ENCODE measurements at regions not wholly inside any gene's neighbourhood (a gene's known extent, or its start where the extent isn't known, plus 50 kb on each side); places are given as distances from the start of the nearest gene placed in this dataset.

GRCh38 chr2:75952173-75952572 lies 241.5 kb upstream of the GCFC2 start:
- TF ChIP-seq, protein P1, sequence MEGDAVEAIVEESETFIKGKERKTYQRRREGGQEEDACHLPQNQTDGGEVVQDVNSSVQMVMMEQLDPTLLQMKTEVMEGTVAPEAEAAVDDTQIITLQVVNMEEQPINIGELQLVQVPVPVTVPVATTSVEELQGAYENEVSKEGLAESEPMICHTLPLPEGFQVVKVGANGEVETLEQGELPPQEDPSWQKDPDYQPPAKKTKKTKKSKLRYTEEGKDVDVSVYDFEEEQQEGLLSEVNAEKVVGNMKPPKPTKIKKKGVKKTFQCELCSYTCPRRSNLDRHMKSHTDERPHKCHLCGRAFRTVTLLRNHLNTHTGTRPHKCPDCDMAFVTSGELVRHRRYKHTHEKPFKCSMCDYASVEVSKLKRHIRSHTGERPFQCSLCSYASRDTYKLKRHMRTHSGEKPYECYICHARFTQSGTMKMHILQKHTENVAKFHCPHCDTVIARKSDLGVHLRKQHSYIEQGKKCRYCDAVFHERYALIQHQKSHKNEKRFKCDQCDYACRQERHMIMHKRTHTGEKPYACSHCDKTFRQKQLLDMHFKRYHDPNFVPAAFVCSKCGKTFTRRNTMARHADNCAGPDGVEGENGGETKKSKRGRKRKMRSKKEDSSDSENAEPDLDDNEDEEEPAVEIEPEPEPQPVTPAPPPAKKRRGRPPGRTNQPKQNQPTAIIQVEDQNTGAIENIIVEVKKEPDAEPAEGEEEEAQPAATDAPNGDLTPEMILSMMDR (conservative IDR thresholded peaks at IDR 0.05 in 1 of 2, IDR thresholded peaks at IDR 0.05 in 1 of 2; ENCODE audit: low read depth in 1 of 2, low read length in 2 of 2), result no peak
- TF ChIP-seq EZH2 (IDR thresholded peaks at IDR 0.05; ENCODE audit: low read length, missing control alignments), result no peak
- no peak for DNase-seq (ENCODE audit: low read depth in 2 of 2)
- no peaks in the 10 kb centered on the region for H4K20me1 ChIP-seq (ENCODE audit: control insufficient read depth, extremely low read depth, insufficient read depth, low read length)
- H3K27me3 ChIP-seq (ENCODE audit: control insufficient read depth, insufficient read depth, low read length), result no peaks in the 10 kb centered on the region
- no peak overlapping the region for H3K4me3 ChIP-seq (replicated peaks in 1 of 4; ENCODE audit: control extremely low read depth in 1 of 4, insufficient read depth in 1 of 4, low read depth in 3 of 4, low read length in 4 of 4)
- H3K79me2 ChIP-seq (ENCODE audit: control insufficient read depth, insufficient read depth, low read length), result no peaks in the 10 kb centered on the region
- H3K36me3 ChIP-seq (ENCODE audit: control insufficient read depth, insufficient read depth, low read length), result no peaks in the 10 kb centered on the region
- H2AFZ ChIP-seq (ENCODE audit: low read length), result no peak overlapping the region
- no peak overlapping the region for H3K27ac ChIP-seq (ENCODE audit: insufficient read depth, low read length)
- H3K9me3 ChIP-seq (ENCODE audit: control insufficient read depth, insufficient read depth, low read depth, low read length), result no peaks in the 10 kb centered on the region
- no peaks in the 10 kb centered on the region for H3K4me1 ChIP-seq (ENCODE audit: control insufficient read depth, extremely low read depth, insufficient read depth, low read length)
- H3K9ac ChIP-seq (ENCODE audit: insufficient read depth, low read length), result no peak overlapping the region
- no peak overlapping the region for H3K4me2 ChIP-seq (ENCODE audit: extremely low read depth, insufficient read depth, low read length)

GRCh38 chr2:75949385-75950030 lies 238.8 kb upstream of the GCFC2 start:
- H3K4me2 ChIP-seq (ENCODE audit: extremely low read depth, insufficient read depth, low read length), result no peak overlapping the region
- H3K9ac ChIP-seq (ENCODE audit: insufficient read depth, low read length), result no peak overlapping the region
- H3K27ac ChIP-seq (ENCODE audit: insufficient read depth, low read length), result no peak overlapping the region
- no peaks in the 10 kb centered on the region for H4K20me1 ChIP-seq (ENCODE audit: control insufficient read depth, extremely low read depth, insufficient read depth, low read length)
- TF ChIP-seq, protein P1 (conservative IDR thresholded peaks at IDR 0.05 in 1 of 2, IDR thresholded peaks at IDR 0.05 in 1 of 2; ENCODE audit: low read depth in 1 of 2, low read length in 2 of 2), result no peak
- TF ChIP-seq EZH2 (IDR thresholded peaks at IDR 0.05; ENCODE audit: low read length, missing control alignments), result no peak
- no peak overlapping the region for H3K4me3 ChIP-seq (replicated peaks in 1 of 4; ENCODE audit: control extremely low read depth in 1 of 4, insufficient read depth in 1 of 4, low read depth in 3 of 4, low read length in 4 of 4)
- no peak overlapping the region for H2AFZ ChIP-seq (ENCODE audit: low read length)
- H3K27me3 ChIP-seq (ENCODE audit: control insufficient read depth, insufficient read depth, low read length), result no peaks in the 10 kb centered on the region
- no peaks in the 10 kb centered on the region for H3K9me3 ChIP-seq (ENCODE audit: control insufficient read depth, insufficient read depth, low read depth, low read length)
- no peaks in the 10 kb centered on the region for H3K79me2 ChIP-seq (ENCODE audit: control insufficient read depth, insufficient read depth, low read length)
- DNase-seq (ENCODE audit: low read depth in 2 of 2), result no peak
- H3K4me1 ChIP-seq (ENCODE audit: control insufficient read depth, extremely low read depth, insufficient read depth, low read length), result no peaks in the 10 kb centered on the region
- no peaks in the 10 kb centered on the region for H3K36me3 ChIP-seq (ENCODE audit: control insufficient read depth, insufficient read depth, low read length)

GRCh38 chr2:75936311-75936710 lies 225.6 kb upstream of the GCFC2 start:
- Histone ChIP-seq H3K36me3 (ENCODE audit: control insufficient read depth, insufficient read depth, low read length) (no peaks in the 10 kb centered on the region), H3K9me3 (ENCODE audit: control insufficient read depth, insufficient read depth, low read depth, low read length) (no peaks in the 10 kb centered on the region), H3K9ac (ENCODE audit: insufficient read depth, low read length) (no peak overlapping the region), H3K27ac (ENCODE audit: insufficient read depth, low read length) (no peak overlapping the region), H3K4me2 (ENCODE audit: extremely low read depth, insufficient read depth, low read length) (no peak overlapping the region), H3K27me3 (ENCODE audit: control insufficient read depth, insufficient read depth, low read length) (no peaks in the 10 kb centered on the region), H4K20me1 (ENCODE audit: control insufficient read depth, extremely low read depth, insufficient read depth, low read length) (no peaks in the 10 kb centered on the region), H3K4me1 (ENCODE audit: control insufficient read depth, extremely low read depth, insufficient read depth, low read length) (no peaks in the 10 kb centered on the region), H3K4me3 (replicated peaks in 1 of 4; ENCODE audit: control extremely low read depth in 1 of 4, insufficient read depth in 1 of 4, low read depth in 3 of 4, low read length in 4 of 4) (no peak overlapping the region), H2AFZ (ENCODE audit: low read length) (no peak overlapping the region), H3K79me2 (ENCODE audit: control insufficient read depth, insufficient read depth, low read length) (no peaks in the 10 kb centered on the region)
- no peak for DNase-seq (ENCODE audit: low read depth in 2 of 2)
- TF ChIP-seq EZH2 (IDR thresholded peaks at IDR 0.05; ENCODE audit: low read length, missing control alignments), result no peak
- TF ChIP-seq, protein P1 (conservative IDR thresholded peaks at IDR 0.05 in 1 of 2, IDR thresholded peaks at IDR 0.05 in 1 of 2; ENCODE audit: low read depth in 1 of 2, low read length in 2 of 2), result no peak
